ENCODE measurements at regions not wholly inside any gene's neighbourhood (a gene's known extent, or its start where the extent isn't known, plus 50 kb on each side); places are given as distances from the start of the nearest gene placed in this dataset.

DNA sequence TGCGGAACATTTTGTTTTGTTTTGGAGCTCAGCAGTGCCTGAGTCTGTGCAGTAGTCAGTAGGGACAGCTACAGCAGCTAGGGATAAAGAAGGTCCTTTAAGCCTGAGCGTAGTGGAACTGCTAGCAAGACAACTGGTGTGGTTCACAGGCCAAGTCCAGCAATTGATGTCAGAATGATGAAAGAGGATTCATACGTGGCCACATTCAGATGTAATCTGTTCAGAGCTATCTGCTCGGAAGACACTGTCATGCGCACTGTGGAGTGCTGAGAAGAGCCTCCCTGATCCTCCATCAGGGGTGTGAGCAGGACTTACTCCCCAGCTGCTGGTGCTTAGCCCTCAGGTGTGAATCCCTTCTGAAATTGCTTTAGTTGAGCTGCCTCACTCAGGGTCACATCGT is 79.6 kb upstream of the ANKRD1 start:
- TF ChIP-seq, protein P1, sequence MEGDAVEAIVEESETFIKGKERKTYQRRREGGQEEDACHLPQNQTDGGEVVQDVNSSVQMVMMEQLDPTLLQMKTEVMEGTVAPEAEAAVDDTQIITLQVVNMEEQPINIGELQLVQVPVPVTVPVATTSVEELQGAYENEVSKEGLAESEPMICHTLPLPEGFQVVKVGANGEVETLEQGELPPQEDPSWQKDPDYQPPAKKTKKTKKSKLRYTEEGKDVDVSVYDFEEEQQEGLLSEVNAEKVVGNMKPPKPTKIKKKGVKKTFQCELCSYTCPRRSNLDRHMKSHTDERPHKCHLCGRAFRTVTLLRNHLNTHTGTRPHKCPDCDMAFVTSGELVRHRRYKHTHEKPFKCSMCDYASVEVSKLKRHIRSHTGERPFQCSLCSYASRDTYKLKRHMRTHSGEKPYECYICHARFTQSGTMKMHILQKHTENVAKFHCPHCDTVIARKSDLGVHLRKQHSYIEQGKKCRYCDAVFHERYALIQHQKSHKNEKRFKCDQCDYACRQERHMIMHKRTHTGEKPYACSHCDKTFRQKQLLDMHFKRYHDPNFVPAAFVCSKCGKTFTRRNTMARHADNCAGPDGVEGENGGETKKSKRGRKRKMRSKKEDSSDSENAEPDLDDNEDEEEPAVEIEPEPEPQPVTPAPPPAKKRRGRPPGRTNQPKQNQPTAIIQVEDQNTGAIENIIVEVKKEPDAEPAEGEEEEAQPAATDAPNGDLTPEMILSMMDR (IDR thresholded peaks at IDR 0.05): no peak
- TF ChIP-seq ZFX (IDR thresholded peaks at IDR 0.05; ENCODE audit: borderline replicate concordance): no peak
